Esophagus muscularis mucosa (tissue), 4 donors: ENCODE measurements at regions not wholly inside any gene's neighbourhood (a gene's known extent, or its start where the extent isn't known, plus 50 kb on each side); places are given as distances from the start of the nearest gene placed in this dataset.

Source experiments
- DNase-seq: peaks from one replicate; pipeline ENCODE4 v3.0.0-alpha.2; 2017; ENCODE audit errors: extremely low spot score
- H3K27ac ChIP-seq, 4 donors: fragments of 200-600 bp; sonication (generic); replicated peaks in 1 of 4; 1 replicate in 3 of 4; 2 replicates in 1 of 4; pipeline ENCODE4 v1.5.1; 2016 to 2019; ENCODE audit warnings: mild to moderate bottlenecking in 1 of 4
- H3K27me3 ChIP-seq, 4 donors: fragments of 200-600 bp; sonication (generic); one replicate each; pipeline versions ENCODE4 v1.5.1 to v1.6.0; 2016 to 2019
- H3K36me3 ChIP-seq, 4 donors: fragments of 200-600 bp; sonication (generic); one replicate each; pipeline ENCODE4 v1.5.1; 2016 to 2019
- H3K4me1 ChIP-seq, 4 donors: fragments of 200-600 bp; sonication (generic); one replicate each; pipeline ENCODE4 v1.5.1; 2016 to 2019
- H3K4me3 ChIP-seq, 4 donors: fragments of 200-600 bp; sonication (generic); 1 replicate in 2 of 4; 2 replicates in 2 of 4; pipeline ENCODE4 v1.5.1; 2016 to 2019; ENCODE audit warnings: mild to moderate bottlenecking in 4 of 4, moderate library complexity in 1 of 4
- H3K9me3 ChIP-seq, 4 donors: fragments of 200-600 bp; sonication (generic); 1 replicate in 3 of 4; 2 replicates in 1 of 4; pipeline ENCODE4 v1.5.1; 2016 to 2019
- EP300 ChIP-seq: sonication (generic); formaldehyde crosslinking; IDR thresholded peaks from one replicate; pipeline ENCODE4 v1.6.1; 2017; ENCODE audit warnings: antibody characterized with exemption
- POLR2A ChIP-seq: fragments of 450-650 bp; IDR thresholded peaks from one replicate; pipeline ENCODE4 v1.6.1; 2017; ENCODE audit warnings: antibody characterized with exemption, moderate library complexity, mild to moderate bottlenecking, low read depth
- POLR2AphosphoS5 ChIP-seq, 2 donors: sonication (generic); formaldehyde crosslinking; IDR thresholded peaks; one replicate each; pipeline ENCODE4 v1.6.1; 2017; ENCODE audit warnings: antibody characterized with exemption in 2 of 2
- WGBS: methylation state at CpG from one replicate; pipeline ENCODE4 v1.1.5; 2018; 5-methylcytosine and 5-hydroxymethylcytosine counted together
- intact Hi-C: fragments of 100-400 bp; cut with DNase I; formaldehyde crosslinking; loops from one replicate; pipeline ENCODE4 v1.15.1; 2023
- TF ChIP-seq, protein P1 (sequence below), 3 experiments: fragments of 200-600 bp in 2 of 3; fragments of 450-650 bp in 1 of 3; sonication (generic) in 2 of 3; IDR thresholded peaks; one replicate each; pipeline ENCODE4 v1.5.1; 2017 to 2019; ENCODE audit warnings: antibody characterized with exemption in 3 of 3, mild to moderate bottlenecking in 2 of 3, moderate library complexity in 1 of 3

DNA sequence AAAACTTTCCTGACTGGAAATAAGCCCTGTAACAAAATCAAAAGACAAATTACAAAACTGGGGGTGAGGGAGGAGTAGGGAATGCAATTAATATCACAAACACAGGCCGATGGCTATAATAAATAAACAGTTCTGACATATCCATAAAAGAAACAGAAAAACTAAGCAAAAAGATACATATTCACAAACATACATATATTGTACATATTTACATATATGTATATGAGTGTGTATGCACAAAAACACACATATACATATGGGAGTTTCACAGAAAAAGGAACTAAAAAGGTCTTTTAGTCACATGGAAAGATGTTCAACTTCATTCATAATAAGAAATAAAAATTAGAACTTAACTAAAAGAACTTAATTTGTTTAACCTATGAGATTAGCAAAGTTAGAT is 292.7 kb downstream of the TFAP2A start:
- TF ChIP-seq, protein P1, sequence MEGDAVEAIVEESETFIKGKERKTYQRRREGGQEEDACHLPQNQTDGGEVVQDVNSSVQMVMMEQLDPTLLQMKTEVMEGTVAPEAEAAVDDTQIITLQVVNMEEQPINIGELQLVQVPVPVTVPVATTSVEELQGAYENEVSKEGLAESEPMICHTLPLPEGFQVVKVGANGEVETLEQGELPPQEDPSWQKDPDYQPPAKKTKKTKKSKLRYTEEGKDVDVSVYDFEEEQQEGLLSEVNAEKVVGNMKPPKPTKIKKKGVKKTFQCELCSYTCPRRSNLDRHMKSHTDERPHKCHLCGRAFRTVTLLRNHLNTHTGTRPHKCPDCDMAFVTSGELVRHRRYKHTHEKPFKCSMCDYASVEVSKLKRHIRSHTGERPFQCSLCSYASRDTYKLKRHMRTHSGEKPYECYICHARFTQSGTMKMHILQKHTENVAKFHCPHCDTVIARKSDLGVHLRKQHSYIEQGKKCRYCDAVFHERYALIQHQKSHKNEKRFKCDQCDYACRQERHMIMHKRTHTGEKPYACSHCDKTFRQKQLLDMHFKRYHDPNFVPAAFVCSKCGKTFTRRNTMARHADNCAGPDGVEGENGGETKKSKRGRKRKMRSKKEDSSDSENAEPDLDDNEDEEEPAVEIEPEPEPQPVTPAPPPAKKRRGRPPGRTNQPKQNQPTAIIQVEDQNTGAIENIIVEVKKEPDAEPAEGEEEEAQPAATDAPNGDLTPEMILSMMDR (IDR thresholded peaks at IDR 0.05) = no peak
- TF ChIP-seq POLR2AphosphoS5 (IDR thresholded peaks at IDR 0.05) (no peak), EP300 (no peak), POLR2A (no peak)
- WGBS = 35% methylated on average over 1 of the region's 1 CpG
- Histone ChIP-seq H3K27ac (no peak overlapping the region), H3K36me3 (no peaks in the 10 kb centered on the region), H3K27me3 (peaks cover 0 to 9% (median 0%) of the 10 kb centered on the region in 4 donors), H3K4me3 (no peak overlapping the region), H3K4me1 (no peaks in the 10 kb centered on the region), H3K9me3 (peaks cover 0 to 14% (median 0%) of the 10 kb centered on the region in 4 donors)
- DNase-seq = no peak
- intact Hi-C loops = no loop called here

DNA sequence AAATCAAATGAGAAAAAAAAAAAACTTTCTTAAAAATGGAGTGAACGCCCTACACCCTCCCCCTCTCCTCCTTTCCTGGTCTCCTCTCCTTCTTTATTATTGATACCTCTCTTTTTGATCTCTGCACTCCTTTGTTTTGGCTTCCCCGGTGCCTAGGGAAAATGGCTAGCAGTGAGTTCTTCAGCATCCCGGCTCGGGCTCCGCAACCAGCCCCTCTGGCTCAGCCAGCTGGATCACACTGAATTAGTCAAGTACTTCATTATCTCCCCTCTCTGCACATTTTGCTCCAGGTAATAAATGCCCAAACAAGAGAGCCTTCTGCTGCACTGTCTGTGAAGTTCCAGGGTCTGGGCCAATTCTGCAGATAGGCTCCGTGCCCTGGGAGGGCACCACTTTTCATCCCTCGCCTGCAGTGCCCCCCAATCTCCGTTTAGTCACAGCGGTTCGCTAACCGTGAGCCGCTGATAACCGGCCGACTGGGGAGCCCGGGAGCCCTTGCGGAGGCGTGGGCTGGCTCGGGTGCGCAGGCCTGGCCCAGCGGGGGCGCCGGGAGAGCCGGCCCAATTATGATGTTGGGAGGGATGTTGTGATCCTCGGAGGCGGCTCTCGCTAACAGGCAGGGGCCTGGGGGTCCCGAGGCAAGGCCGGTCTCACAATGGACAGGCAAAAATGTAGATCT is 301.9 kb downstream of the TFAP2A start:
- WGBS = 32% methylated on average over 13 of the region's 28 CpGs
- TF ChIP-seq POLR2AphosphoS5 (IDR thresholded peaks at IDR 0.05) = no peak
- Histone ChIP-seq H3K27ac (no peak overlapping the region), H3K9me3 (no peaks in the 10 kb centered on the region), H3K36me3 (no peaks in the 10 kb centered on the region), H3K27me3 (peaks cover 0 to 31% (median 0%) of the 10 kb centered on the region in 4 donors), H3K4me1 (peaks cover 0 to 7% (median 0%) of the 10 kb centered on the region in 4 donors), H3K4me3 (no peak overlapping the region)
- intact Hi-C loops = no loop called here
- no peak for DNase-seq

DNA sequence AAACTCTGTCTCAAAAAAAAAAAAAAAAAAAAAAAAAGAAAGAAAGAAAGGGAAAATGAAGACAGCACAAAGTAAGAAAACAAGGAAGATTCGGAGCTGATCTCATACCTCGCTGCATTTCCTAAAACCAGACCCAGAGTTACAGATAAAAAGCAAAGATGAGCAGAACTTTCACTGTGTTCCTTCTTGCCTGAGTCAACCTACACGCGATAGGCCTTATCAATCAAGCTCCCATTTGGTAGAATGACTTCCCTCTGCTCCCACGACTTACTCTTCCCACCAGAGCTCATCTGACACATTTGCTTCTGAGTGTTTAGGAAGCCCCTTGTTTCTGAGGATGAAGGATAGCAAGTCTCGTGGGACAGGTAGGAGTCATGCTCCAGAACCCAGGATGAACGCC is 302.9 kb downstream of the TFAP2A start:
- H3K4me3 ChIP-seq = no peak overlapping the region
- intact Hi-C loops = no loop called here

DNA sequence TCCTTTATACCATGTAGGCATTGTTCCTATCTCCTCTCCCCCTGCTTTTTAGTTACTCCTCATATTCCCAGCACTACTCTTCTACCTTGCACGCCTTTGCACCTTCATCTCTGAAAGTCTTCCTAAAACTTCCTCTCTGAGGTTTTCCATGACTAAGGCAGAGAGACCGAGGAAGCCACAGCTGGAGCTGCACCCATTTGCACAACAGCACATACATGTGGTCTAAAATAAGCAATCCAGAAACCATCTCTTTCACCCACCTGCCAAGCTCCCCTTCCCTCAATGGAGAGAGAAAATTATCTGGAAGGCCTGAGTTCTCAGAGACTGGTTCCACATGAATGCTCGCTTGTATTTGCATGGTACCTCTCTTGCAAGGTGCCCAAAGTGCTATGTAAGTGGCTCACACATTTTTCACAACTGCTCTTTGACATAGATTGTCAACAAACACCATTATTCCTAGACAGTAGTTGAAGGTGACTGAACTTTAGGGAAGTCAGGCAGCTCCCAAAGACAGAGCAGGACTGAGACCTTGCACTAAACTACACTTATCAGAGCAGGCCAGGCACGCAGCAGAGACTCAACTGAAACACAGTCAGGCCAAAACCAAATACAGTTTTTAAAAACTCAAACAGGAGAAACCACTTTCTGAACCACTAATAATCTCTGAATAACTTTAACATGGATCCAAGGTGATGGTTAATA is 313.2 kb downstream of the TFAP2A start:
- Histone ChIP-seq H3K27me3 (no peaks in the 10 kb centered on the region), H3K36me3 (no peaks in the 10 kb centered on the region), H3K9me3 (no peaks in the 10 kb centered on the region), H3K4me1 (no peaks in the 10 kb centered on the region), H3K27ac (no peak overlapping the region), H3K4me3 (no peak overlapping the region)
- no peak for DNase-seq
- WGBS = 90% methylated on average over 4 of the region's 4 CpGs
- TF ChIP-seq POLR2A = no peak
- no peak for TF ChIP-seq EP300
- TF ChIP-seq, protein P1 (IDR thresholded peaks at IDR 0.05) = no peak
- no peak for TF ChIP-seq POLR2AphosphoS5 (IDR thresholded peaks at IDR 0.05)
- intact Hi-C loops = no loop called here

More for the DNA sequence above, 302.9 kb downstream of the TFAP2A start:
- WGBS = 84% methylated on average over 7 of the region's 7 CpGs
- no peaks in the 10 kb centered on the region for H3K9me3 ChIP-seq
- peaks cover 0 to 31% (median 0%) of the 10 kb centered on the region in 4 donors for H3K27me3 ChIP-seq
- peaks cover 0 to 7% (median 0%) of the 10 kb centered on the region in 4 donors for H3K4me1 ChIP-seq
- no peaks in the 10 kb centered on the region for H3K36me3 ChIP-seq
- DNase-seq = no peak
- TF ChIP-seq POLR2A = no peak
- TF ChIP-seq, protein P1 (IDR thresholded peaks at IDR 0.05) = no peak
- no peak for TF ChIP-seq POLR2AphosphoS5 (IDR thresholded peaks at IDR 0.05)
- no peak for TF ChIP-seq EP300
- H3K27ac ChIP-seq = no peak overlapping the region

DNA sequence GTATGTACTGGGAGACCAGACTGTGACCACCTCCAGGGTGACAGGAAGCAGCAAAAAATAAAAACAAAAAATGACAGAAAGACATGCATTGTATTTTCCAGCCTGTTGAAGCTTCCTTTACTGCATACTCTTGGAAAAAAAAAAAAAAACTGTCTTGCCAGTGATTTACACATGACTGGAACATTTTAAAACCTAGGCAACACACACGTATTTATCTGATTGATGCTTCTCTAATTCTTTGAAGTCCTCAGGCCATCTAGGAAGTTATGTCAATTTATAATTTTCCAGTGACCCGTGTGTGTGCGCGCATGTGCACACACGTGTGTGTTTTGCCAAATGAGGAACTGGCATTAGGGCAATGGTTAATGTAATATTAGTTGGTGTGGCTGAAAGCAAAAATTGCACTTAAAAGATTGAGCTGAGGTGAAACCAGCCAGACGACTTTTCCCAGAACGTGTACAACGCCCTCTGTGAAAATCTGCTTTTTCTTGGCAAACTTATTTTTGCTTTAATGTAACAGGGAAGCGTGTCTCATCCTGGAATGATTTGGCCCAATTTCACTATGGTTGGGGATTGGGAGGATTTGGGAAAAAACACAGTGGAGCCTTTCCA is 315.2 kb downstream of the TFAP2A start:
- intact Hi-C loops = no loop called here
- WGBS = 66% methylated on average over 9 of the region's 9 CpGs

More for the DNA sequence above, 315.2 kb downstream of the TFAP2A start:
- no peaks in the 10 kb centered on the region for H3K27me3 ChIP-seq
- no peaks in the 10 kb centered on the region for H3K9me3 ChIP-seq
- H3K36me3 ChIP-seq = no peaks in the 10 kb centered on the region
- H3K4me3 ChIP-seq = no peak overlapping the region
- H3K4me1 ChIP-seq = no peaks in the 10 kb centered on the region
- DNase-seq = no peak
- TF ChIP-seq POLR2AphosphoS5 (IDR thresholded peaks at IDR 0.05) = no peak
- TF ChIP-seq EP300 = no peak
- no peak for TF ChIP-seq POLR2A
- TF ChIP-seq, protein P1 (IDR thresholded peaks at IDR 0.05) = no peak
- H3K27ac ChIP-seq = no peak overlapping the region
